ENCODE measurements at regions not wholly inside any gene's neighbourhood (a gene's known extent, or its start where the extent isn't known, plus 50 kb on each side); places are given as distances from the start of the nearest gene placed in this dataset.

- Histone ChIP-seq H4K20me1 (replicated peaks in 1 of 2; ENCODE audit: control insufficient read depth in 1 of 2, insufficient read depth in 2 of 2, low read length in 2 of 2) (no peaks in the 10 kb centered on the region), H3K4me3 (ENCODE audit: extremely low read depth in 1 of 4, insufficient read depth in 2 of 4, low read depth in 3 of 4, low read length in 4 of 4) (no peak overlapping the region), H3K56ac (replicated peaks; ENCODE audit: insufficient read length, low read depth, low read length) (no peak overlapping the region), H2AFZ (ENCODE audit: low read length) (no peak overlapping the region), H3K9me3 (ENCODE audit: insufficient read depth in 2 of 2, low read depth in 1 of 2, low read length in 1 of 2) (peaks cover 0 to 4% of the 10 kb centered on the region in 2 experiments; a peak in 1 of 4 replicates), H2BK120ac (replicated peaks; ENCODE audit: low read depth, low read length) (no peak overlapping the region), H3K4ac (replicated peaks; ENCODE audit: insufficient read length, low read depth, low read length) (no peak overlapping the region), H4K8ac (ENCODE audit: extremely low read depth, insufficient read depth, low read length) (no peak overlapping the region), H3K14ac (ENCODE audit: insufficient read length) (no peak overlapping the region), H3K23me2 (ENCODE audit: low read depth, low read length) (no peaks in the 10 kb centered on the region), H2BK15ac (ENCODE audit: low read length) (no peak overlapping the region), H3K23ac (ENCODE audit: insufficient read length) (no peak overlapping the region), H2AK5ac (ENCODE audit: low read depth, low read length) (no peak overlapping the region), H3K27ac (ENCODE audit: low read depth, low read length) (no peak overlapping the region), H3K79me1 (ENCODE audit: low read depth, low read length) (no peaks in the 10 kb centered on the region), H4K5ac (ENCODE audit: insufficient read length, low read depth, low read length) (no peak overlapping the region), H2BK20ac (ENCODE audit: low read length) (no peak overlapping the region), H3K4me2 (ENCODE audit: insufficient read depth in 1 of 2, low read depth in 2 of 2, low read length in 2 of 2) (no peak overlapping the region), H2BK5ac (ENCODE audit: low read depth, low read length) (no peak overlapping the region), H2BK12ac (ENCODE audit: low read depth, low read length) (no peak overlapping the region), H3K27me3 (replicated peaks in 1 of 4; ENCODE audit: control insufficient read depth in 3 of 4, extremely low read depth in 1 of 4, insufficient read depth in 3 of 4, low read length in 3 of 4) (peaks cover 0 to 4% (median 0%) of the 10 kb centered on the region in 4 experiments; a peak in 1 of 7 replicates), H3K9ac (replicated peaks in 1 of 4; ENCODE audit: extremely low read depth in 1 of 4, low read depth in 3 of 4, low read length in 3 of 4) (no peak overlapping the region), H4K91ac (replicated peaks; ENCODE audit: insufficient read length, low read length) (no peak overlapping the region), H3K4me1 (replicated peaks in 1 of 4; ENCODE audit: control insufficient read depth in 3 of 4, insufficient read depth in 4 of 4, low read length in 3 of 4) (peaks cover 0 to 3% (median under 1%) of the 10 kb centered on the region in 4 experiments; a peak in 3 of 7 replicates), H3K79me2 (ENCODE audit: control insufficient read depth in 1 of 2, insufficient read depth in 2 of 2, low read length in 2 of 2) (no peaks in the 10 kb centered on the region), H3K18ac (ENCODE audit: extremely low read depth, low read length) (no peak overlapping the region), H3K36me3 (ENCODE audit: control insufficient read depth in 2 of 4, insufficient read depth in 4 of 4, low read length in 3 of 4) (no peaks in the 10 kb centered on the region)
- ChIA-PET CTCF (ENCODE audit: partially characterized antibody) (interaction anchor here (0.9 to 2.9 kb wide), 3 partner anchors 8 to 219 kb away, joined by 3 to 13 read pairs (median 5); no protein-coding TSS in a partner anchor), POLR2A (ENCODE audit: partially characterized antibody) (no interaction called here)
- FAIRE-seq (no peak), DNase-seq (ENCODE audit: low read depth in 1 of 2, low spot score in 2 of 2) (no peak)
- 87% methylated on average over 6 of the region's 6 CpGs; no CpG with 5 or more reads in 1 of the 2 experiments for WGBS, 2 experiments (ENCODE audit: extremely low coverage in 1 of 2, insufficient coverage in 1 of 2, insufficient read length in 1 of 2, insufficient replicate concordance in 2 of 2, low coverage in 1 of 2, low lambda C conversion rate in 2 of 2, missing lambda C conversion rate in 1 of 2)
- TF ChIP-seq ATF3 (IDR thresholded peaks at IDR 0.05; ENCODE audit: insufficient read depth, low read depth, low read length) (no peak), BCL11A (IDR thresholded peaks at IDR 0.05; ENCODE audit: low read depth in 2 of 2, low read length in 2 of 2) (no peak), KDM1A (IDR thresholded peaks at IDR 0.05; ENCODE audit: borderline replicate concordance, low read length) (no peak), CREB1 (IDR thresholded peaks at IDR 0.05) (no peak), CEBPB (IDR thresholded peaks at IDR 0.05; ENCODE audit: low read depth, low read length) (no peak), EZH2 (IDR thresholded peaks at IDR 0.05; ENCODE audit: low read depth, low read length, severe bottlenecking) (no peak), PHF8 (conservative IDR thresholded peaks at IDR 0.05; ENCODE audit: low read depth, low read length) (no peak), TAF7 (optimal IDR thresholded peaks at IDR 0.05; ENCODE audit: borderline replicate concordance, low read depth, low read length) (no peak), ATF2 (IDR thresholded peaks at IDR 0.05; ENCODE audit: low read length) (no peak)
These were observed 218.6 kb downstream of the SEMA6A start for GRCh38 chr5:116355819-116356601.

All from H1 (cell line).